HG02970 (cell line): ENCODE measurements at regions not wholly inside any gene's neighbourhood (a gene's known extent, or its start where the extent isn't known, plus 50 kb on each side); places are given as distances from the start of the nearest gene placed in this dataset.
"Not testable (repeated sequence)": the region's sequence is repeated elsewhere in the genome, so short reads cannot be mapped to it uniquely, and the experiment has no call there.

Source experiments
- ATAC-seq: cut with Tn5 transposase; IDR thresholded peaks from one replicate; pipeline ENCODE4 v1.9.1; 2021; ENCODE audit warnings: mild to moderate bottlenecking, moderate library complexity, moderate number of reproducible peaks; ENCODE audit not compliant: unreplicated experiment, low FRiP score

GRCh38 chr13:58698531-58698930 is 1067.0 kb downstream of the PCDH17 start:
- no peak for ATAC-seq

GRCh38 chr13:58704953-58705352 is 1073.4 kb downstream of the PCDH17 start:
- no peak for ATAC-seq

DNA sequence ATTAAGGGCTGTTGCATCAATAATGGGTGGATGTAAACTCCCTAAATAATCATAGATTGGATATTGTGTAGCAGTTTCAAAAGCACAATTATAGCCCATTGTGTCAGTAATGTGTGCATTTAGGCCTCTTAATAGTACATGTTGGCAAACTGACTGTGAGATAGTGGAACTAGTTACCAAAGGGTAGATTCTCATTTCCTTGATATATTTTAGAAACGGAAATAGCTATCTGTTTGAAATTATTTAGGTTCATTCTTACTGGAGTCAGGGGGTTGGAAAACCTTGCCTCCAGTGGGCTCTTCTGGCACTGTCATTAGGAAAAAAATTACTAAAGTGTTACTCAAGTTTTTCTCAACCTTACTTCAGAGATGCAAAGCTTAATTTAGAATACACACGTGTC is 1074.9 kb downstream of the PCDH17 start:
- ATAC-seq: no peak

GRCh38 chr13:58712191-58712590 is 1080.6 kb downstream of the PCDH17 start:
- no peak for ATAC-seq

DNA sequence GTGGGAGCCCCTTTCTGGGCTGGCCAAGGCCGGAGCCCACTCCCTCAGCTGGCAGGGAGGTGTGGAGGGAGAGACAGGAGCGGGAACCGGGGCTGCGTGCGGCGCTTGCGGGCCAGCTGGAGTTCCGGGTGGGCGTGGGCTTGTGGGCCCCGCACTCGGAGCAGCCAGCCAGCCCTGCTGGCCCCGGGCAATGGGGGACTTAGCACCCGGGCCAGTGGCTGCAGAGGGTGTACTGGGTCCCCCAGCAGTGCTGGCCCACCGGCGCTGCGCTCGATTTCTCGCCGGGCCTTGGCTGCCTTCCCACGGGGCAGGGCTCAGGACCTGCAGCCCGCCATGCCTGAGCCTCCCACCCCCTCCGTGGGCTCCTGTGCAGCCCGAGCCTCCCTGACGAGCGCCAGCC is 1082.5 kb downstream of the PCDH17 start:
- not testable (repeated sequence) for ATAC-seq

GRCh38 chr13:58721273-58721672 is 1089.7 kb downstream of the PCDH17 start:
- ATAC-seq: no peak

DNA sequence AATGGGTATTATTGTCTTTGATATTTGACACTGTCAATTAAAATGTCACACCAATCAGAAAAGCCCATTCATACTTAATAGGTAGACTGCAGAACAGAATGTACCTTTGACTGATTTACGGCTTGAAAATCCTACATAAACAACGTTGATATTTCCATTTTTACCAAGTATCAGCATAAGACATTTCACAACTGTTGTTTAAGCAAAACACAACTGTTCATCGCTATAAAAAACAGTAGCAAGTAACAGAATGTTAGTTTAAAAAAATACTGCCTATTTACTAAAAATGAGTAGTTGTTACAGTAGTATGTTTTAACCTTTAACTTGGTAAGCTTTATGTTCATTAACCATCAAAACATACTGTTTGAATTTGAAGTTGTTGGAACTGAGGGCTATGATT is 1096.6 kb downstream of the PCDH17 start:
- no peak for ATAC-seq

DNA sequence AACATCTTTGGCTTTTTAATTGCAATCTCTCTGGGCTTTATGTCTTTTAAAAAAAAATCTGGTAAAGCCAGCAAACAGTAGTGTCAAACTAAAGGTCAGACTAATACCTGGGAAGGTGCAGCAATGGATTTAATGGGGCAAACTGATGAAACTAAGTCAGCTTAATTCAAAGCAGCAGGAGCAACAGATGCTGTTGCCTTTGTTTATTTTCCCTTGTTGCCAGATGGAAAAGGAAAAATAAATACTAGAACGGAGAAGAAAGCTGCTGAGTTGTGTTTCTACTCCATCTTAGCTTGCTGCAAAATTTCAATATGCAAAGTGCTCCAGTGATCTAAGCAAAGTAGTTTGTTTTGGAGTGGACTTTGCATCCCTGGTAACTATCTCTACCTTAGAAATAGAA is 1097.8 kb downstream of the PCDH17 start:
- ATAC-seq: no peak

- ATAC-seq: no peak
Observed at GRCh38 chr13:58744686-58745085, 1113.1 kb downstream of the PCDH17 start.

- no peak for ATAC-seq
Observed at GRCh38 chr13:58767566-58767965, 1136.0 kb downstream of the PCDH17 start.

DNA sequence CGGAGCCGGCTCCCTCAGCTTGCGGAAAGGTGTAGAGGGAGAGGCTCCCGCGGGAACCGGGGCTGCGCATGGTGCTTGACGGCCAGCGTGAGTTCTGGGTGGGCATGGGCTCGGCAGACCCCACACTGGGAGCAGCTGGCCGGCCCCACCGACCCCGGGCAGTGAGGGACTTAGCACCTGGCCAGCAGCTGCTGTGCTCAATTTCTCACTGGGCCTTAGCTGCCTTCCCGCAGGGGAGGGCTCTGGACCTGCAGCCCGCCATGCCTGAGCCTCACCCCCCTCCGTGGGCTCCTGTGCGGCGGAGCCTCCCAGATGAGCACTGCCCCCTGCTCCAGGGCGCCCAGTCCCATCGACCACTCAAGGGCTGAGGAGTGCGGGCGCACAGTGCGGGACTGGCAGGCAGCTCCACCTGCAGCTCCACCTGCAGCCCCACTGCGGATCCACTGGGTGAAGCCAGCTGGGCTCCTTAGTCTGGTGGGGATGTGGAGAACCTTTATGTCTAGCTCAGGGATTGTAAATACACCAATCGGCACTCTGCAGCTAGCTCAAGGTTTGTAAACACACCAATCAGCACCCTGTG is 1141.8 kb downstream of the PCDH17 start:
- no peak for ATAC-seq

GRCh38 chr13:58782736-58783135 is 1151.2 kb downstream of the PCDH17 start:
- ATAC-seq: no peak

- ATAC-seq: no peak
Observed at GRCh38 chr13:58792854-58793253, 1161.3 kb downstream of the PCDH17 start.

DNA sequence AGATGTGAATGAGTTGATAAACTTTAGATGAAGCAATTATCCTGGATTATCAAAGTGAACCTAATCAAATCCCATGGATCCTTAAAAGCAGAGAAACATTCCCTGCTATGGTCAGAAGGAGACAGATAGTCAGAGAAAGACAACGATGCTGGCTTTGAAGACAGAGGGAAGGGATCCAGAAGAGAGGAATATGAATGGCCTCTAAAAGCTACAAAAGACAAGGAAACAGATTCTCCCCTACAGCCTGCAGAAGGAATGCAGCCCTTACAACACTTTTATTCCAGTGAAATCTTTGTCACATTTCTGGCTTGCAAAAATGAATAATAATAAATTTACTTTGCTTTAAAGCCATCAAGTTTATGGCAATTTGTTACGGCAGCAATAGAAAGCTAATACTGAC is 1164.2 kb downstream of the PCDH17 start:
- no peak for ATAC-seq

DNA sequence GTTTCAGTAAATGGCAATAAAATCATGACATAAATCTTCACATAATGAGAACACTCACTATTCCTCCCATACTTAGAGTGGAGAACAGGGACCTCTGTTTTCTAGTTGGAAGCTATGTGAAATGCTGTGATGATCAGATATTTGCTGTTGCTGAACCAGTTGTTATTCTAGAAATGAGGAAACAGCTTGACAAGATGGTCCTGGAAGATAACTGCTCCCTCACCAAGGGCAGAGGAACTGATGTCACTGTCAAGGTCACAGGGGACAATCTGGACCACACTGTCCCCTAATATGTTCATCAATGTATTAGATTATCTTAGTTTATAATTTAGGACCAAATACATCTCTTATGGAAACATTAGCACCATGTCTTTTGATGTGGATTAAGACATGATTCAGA is 1173.3 kb downstream of the PCDH17 start:
- ATAC-seq: no peak

- ATAC-seq: no peak
Observed at GRCh38 chr13:58806401-58806800, 1174.9 kb downstream of the PCDH17 start.

DNA sequence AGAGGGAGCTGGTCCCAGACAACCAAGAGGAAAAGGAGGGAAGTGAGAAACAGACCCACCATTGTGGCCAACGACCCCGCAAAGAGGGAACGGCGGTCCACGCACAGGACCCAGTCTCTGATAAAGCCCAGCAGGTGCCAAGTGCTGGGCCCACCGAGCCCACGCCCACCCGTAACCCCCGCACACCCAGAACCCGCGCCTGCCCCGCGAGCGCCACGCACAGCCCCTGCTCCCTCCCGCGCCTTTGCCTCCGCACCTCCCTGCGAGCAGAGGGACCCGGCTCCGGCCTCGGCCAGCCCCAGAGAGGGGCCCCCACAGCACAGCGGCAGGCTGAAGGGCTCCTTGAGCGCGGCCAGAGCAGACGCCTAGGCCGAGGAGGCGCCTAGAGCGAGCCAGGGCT is 1192.2 kb downstream of the PCDH17 start:
- no peak for ATAC-seq

GRCh38 chr13:58827904-58828303 is 1196.4 kb downstream of the PCDH17 start:
- no peak for ATAC-seq

DNA sequence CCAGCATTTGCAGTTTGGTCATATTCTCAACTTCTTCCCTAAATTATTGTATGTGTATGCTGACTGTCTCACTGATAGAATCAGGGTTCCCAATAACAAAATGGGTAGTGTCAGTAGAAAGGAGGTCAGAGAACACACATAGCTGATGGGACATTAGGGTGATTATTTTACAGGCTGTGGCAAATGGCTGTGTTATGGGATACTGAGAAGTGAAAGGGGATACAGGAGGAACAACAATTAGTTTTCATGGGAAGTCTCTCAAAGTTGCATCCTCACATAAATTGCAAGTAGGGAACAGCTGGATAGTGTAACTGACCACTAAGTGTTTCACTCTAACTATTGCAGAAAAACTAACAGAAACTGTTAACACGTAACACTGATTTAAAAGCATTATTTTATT is 1199.3 kb downstream of the PCDH17 start:
- no peak for ATAC-seq

DNA sequence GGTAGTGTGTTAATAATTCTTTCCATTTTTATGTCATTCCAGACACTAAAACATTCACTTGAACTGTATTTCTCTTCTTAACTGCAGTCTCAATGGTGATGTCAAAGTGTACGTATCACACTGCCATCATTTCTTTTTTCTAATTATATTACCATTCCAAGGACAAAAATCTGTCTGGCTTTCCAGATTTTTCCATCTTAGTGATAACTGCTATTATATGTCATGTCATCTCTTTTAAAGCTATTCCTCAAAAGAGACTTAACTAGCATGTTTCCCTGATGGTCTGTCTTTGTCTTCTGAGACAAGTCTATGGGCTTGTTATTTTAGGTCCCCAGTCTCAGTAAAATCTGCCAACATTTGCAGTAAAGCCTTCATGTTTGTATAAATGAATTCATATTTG is 1207.1 kb downstream of the PCDH17 start:
- ATAC-seq: no peak

- no peak for ATAC-seq
Observed at GRCh38 chr13:58843071-58843470, 1211.5 kb downstream of the PCDH17 start.

DNA sequence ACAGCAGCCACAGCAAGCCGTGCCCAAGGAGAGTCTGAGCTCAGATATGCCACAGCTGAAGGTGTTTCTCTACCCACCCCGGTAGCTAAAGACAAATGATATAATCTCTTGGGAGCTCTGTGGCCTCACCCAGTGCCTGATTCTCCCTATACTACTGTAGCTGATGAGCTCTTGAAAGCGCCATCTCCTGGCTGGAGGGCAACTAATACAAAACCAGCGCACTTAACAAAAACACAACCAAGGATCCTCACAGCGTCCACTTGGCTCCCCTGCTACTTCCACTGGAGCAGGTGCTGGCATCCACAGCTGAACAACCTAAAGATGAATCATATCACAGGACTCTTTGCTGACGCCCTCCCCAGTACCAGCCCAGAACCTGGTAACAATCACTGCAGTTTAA is 1212.0 kb downstream of the PCDH17 start:
- no peak for ATAC-seq

- ATAC-seq: no peak
Observed at GRCh38 chr13:58850161-58850560, 1218.6 kb downstream of the PCDH17 start.
